ENCODE measurements at regions not wholly inside any gene's neighbourhood (a gene's known extent, or its start where the extent isn't known, plus 50 kb on each side); places are given as distances from the start of the nearest gene placed in this dataset.
"Not testable (repeated sequence)": the region's sequence is repeated elsewhere in the genome, so short reads cannot be mapped to it uniquely, and the experiment has no call there.

GRCh38 chr2:62321380-62322289 is 125.7 kb downstream of the B3GNT2 start:
- Mint-ChIP-seq H3K27me3 (ENCODE audit: unreplicated experiment) (peaks cover 12% of the 10 kb centered on the region), H3K9me3 (ENCODE audit: unreplicated experiment) (peaks cover 5% of the 10 kb centered on the region), H3K27ac (ENCODE audit: unreplicated experiment) (no peak overlapping the region), H3K4me1 (ENCODE audit: unreplicated experiment) (peaks cover 5% of the 10 kb centered on the region), H3K36me3 (ENCODE audit: unreplicated experiment) (no peaks in the 10 kb centered on the region), H3K4me3 (ENCODE audit: unreplicated experiment) (no peak overlapping the region)
- no peak for TF ChIP-seq CTCF (IDR thresholded peaks at IDR 0.05)
- no peak for DNase-seq (ENCODE audit: extremely low spot score, unreplicated experiment)

- peaks cover 12% of the 10 kb centered on the region for H3K27me3 Mint-ChIP-seq (ENCODE audit: unreplicated experiment)
- no peak for TF ChIP-seq CTCF (IDR thresholded peaks at IDR 0.05)
- H3K4me3 Mint-ChIP-seq (ENCODE audit: unreplicated experiment) = no peak overlapping the region
- no peaks in the 10 kb centered on the region for H3K36me3 Mint-ChIP-seq (ENCODE audit: unreplicated experiment)
- peaks cover 5% of the 10 kb centered on the region for H3K9me3 Mint-ChIP-seq (ENCODE audit: unreplicated experiment)
- H3K4me1 Mint-ChIP-seq (ENCODE audit: unreplicated experiment) = peaks cover 5% of the 10 kb centered on the region
- DNase-seq (ENCODE audit: extremely low spot score, unreplicated experiment) = no peak
- H3K27ac Mint-ChIP-seq (ENCODE audit: unreplicated experiment) = no peak overlapping the region
Observed at GRCh38 chr2:62320657-62321357, 124.9 kb downstream of the B3GNT2 start.

GRCh38 chr2:62320137-62320536 is 124.2 kb downstream of the B3GNT2 start:
- peaks cover 12% of the 10 kb centered on the region for H3K27me3 Mint-ChIP-seq (ENCODE audit: unreplicated experiment)
- not testable (repeated sequence) for H3K9me3 Mint-ChIP-seq (ENCODE audit: unreplicated experiment); DNase-seq (ENCODE audit: extremely low spot score, unreplicated experiment); H3K27ac Mint-ChIP-seq (ENCODE audit: unreplicated experiment); H3K4me1 Mint-ChIP-seq (ENCODE audit: unreplicated experiment); H3K4me3 Mint-ChIP-seq (ENCODE audit: unreplicated experiment); H3K36me3 Mint-ChIP-seq (ENCODE audit: unreplicated experiment)

GRCh38 chr2:62319070-62319469 is 123.2 kb downstream of the B3GNT2 start:
- Mint-ChIP-seq H3K4me3 (ENCODE audit: unreplicated experiment) (no peak overlapping the region), H3K36me3 (ENCODE audit: unreplicated experiment) (no peaks in the 10 kb centered on the region), H3K4me1 (ENCODE audit: unreplicated experiment) (peaks cover 5% of the 10 kb centered on the region), H3K27me3 (ENCODE audit: unreplicated experiment) (peaks cover 12% of the 10 kb centered on the region), H3K27ac (ENCODE audit: unreplicated experiment) (no peak overlapping the region), H3K9me3 (ENCODE audit: unreplicated experiment) (no peaks in the 10 kb centered on the region)
- TF ChIP-seq CTCF (IDR thresholded peaks at IDR 0.05) = no peak
- no peak for DNase-seq (ENCODE audit: extremely low spot score, unreplicated experiment)

- no peak for DNase-seq (ENCODE audit: extremely low spot score, unreplicated experiment)
- H3K36me3 Mint-ChIP-seq (ENCODE audit: unreplicated experiment) = no peaks in the 10 kb centered on the region
Observed at GRCh38 chr2:62315476-62315875, 119.6 kb downstream of the B3GNT2 start.

More at GRCh38 chr2:62315476-62315875, 119.6 kb downstream of the B3GNT2 start:
- Mint-ChIP-seq H3K4me3 (ENCODE audit: unreplicated experiment) (no peak overlapping the region), H3K27me3 (ENCODE audit: unreplicated experiment) (no peaks in the 10 kb centered on the region), H3K4me1 (ENCODE audit: unreplicated experiment) (peaks cover 5% of the 10 kb centered on the region), H3K9me3 (ENCODE audit: unreplicated experiment) (no peaks in the 10 kb centered on the region), H3K27ac (ENCODE audit: unreplicated experiment) (no peak overlapping the region)
- no peak for TF ChIP-seq CTCF (IDR thresholded peaks at IDR 0.05)
